GM23338 (cell line): ENCODE measurements at regions not wholly inside any gene's neighbourhood (a gene's known extent, or its start where the extent isn't known, plus 50 kb on each side); places are given as distances from the start of the nearest gene placed in this dataset.

ENCODE experiments used
- CREB1 ChIP-seq: fragments of 250-450 bp; sonication (Bioruptor Pico); IDR thresholded peaks from 2 replicates; pipeline ENCODE4 v1.5.0; 2020; ENCODE audit warnings: low read depth, mild to moderate bottlenecking, moderate library complexity
- EZH2 ChIP-seq: fragments of 200-600 bp; sonication (generic); IDR thresholded peaks from one replicate; pipeline ENCODE4 v1.8.0; 2017; ENCODE audit warnings: antibody characterized with exemption, mild to moderate bottlenecking, low read depth; ENCODE audit not compliant: unreplicated experiment
- EZH2phosphoT487 ChIP-seq: fragments of 200-600 bp; sonication (generic); IDR thresholded peaks from one replicate; pipeline ENCODE4 v1.8.1; 2018; ENCODE audit warnings: antibody characterized with exemption; ENCODE audit not compliant: unreplicated experiment
- JUNB ChIP-seq: IDR thresholded peaks from one replicate; pipeline ENCODE4 v1.6.1; 2016; ENCODE audit warnings: antibody characterized with exemption; ENCODE audit not compliant: unreplicated experiment
- NANOG ChIP-seq: IDR thresholded peaks from 2 replicates; pipeline ENCODE4 v1.6.1; 2016; ENCODE audit warnings: antibody characterized with exemption, borderline replicate concordance
- POLR2AphosphoS5 ChIP-seq: IDR thresholded peaks from 2 replicates; pipeline ENCODE4 v1.6.1; 2016; ENCODE audit warnings: antibody characterized with exemption, low read depth
- STAT1 ChIP-seq: IDR thresholded peaks from one replicate; pipeline ENCODE4 v1.6.1; 2016; ENCODE audit warnings: antibody characterized with exemption; ENCODE audit not compliant: unreplicated experiment
- ZNF114 ChIP-seq: fragments of 250-450 bp; sonication (Bioruptor Pico); IDR thresholded peaks from 2 replicates; pipeline ENCODE4 v1.5.0; 2020; ENCODE audit warnings: mild to moderate bottlenecking, moderate library complexity
- TF ChIP-seq, protein P1 (sequence below), 2 experiments: fragments of 200-600 bp in 1 of 2; sonication (generic) in 1 of 2; conservative IDR thresholded peaks; 2 replicates each; pipeline versions ENCODE4 v1.5.1 to v1.6.1; 2016 to 2017; ENCODE audit warnings: antibody characterized with exemption in 2 of 2, low read depth in 2 of 2, mild to moderate bottlenecking in 2 of 2, moderate library complexity in 1 of 2
- TF ChIP-seq, protein P2 (sequence below): IDR thresholded peaks from one replicate; pipeline ENCODE4 v1.6.1; 2018; ENCODE audit warnings: antibody characterized with exemption; ENCODE audit not compliant: unreplicated experiment
- TF ChIP-seq, protein P3 (sequence below): IDR thresholded peaks from 2 replicates; pipeline ENCODE4 v1.6.1; 2016; ENCODE audit warnings: antibody characterized with exemption

DNA sequence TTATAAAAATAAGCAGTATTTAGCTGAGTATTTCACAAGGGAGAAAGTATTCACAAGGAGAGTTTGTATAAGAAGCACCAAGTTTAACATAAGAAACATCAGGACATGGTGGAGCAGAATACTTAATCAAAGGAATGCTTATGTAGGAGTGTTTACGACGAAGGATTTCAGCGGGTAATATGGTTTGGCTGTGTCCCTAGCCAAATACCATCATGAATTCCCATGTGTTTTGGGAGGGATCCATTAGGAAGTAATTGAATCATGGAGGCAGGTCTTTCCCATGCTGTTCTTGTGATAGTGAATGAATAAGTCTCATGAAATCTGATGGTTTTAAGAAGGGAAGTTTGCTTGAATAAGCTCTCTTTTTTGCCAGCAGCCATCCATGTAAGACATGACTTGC, 1099.1 kb upstream of the ADGRB3 start:
- TF ChIP-seq EZH2 (no peak), EZH2phosphoT487 (no peak), POLR2AphosphoS5 (no peak), NANOG (no peak), STAT1 (no peak), ZNF114 (CRISPR knock-in tag) (no peak), CREB1 (CRISPR knock-in tag) (no peak), JUNB (no peak)
- TF ChIP-seq, protein P1, sequence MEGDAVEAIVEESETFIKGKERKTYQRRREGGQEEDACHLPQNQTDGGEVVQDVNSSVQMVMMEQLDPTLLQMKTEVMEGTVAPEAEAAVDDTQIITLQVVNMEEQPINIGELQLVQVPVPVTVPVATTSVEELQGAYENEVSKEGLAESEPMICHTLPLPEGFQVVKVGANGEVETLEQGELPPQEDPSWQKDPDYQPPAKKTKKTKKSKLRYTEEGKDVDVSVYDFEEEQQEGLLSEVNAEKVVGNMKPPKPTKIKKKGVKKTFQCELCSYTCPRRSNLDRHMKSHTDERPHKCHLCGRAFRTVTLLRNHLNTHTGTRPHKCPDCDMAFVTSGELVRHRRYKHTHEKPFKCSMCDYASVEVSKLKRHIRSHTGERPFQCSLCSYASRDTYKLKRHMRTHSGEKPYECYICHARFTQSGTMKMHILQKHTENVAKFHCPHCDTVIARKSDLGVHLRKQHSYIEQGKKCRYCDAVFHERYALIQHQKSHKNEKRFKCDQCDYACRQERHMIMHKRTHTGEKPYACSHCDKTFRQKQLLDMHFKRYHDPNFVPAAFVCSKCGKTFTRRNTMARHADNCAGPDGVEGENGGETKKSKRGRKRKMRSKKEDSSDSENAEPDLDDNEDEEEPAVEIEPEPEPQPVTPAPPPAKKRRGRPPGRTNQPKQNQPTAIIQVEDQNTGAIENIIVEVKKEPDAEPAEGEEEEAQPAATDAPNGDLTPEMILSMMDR (conservative IDR thresholded peaks at IDR 0.05; ENCODE audit: low read depth in 2 of 2) = no peak
- TF ChIP-seq, protein P2, sequence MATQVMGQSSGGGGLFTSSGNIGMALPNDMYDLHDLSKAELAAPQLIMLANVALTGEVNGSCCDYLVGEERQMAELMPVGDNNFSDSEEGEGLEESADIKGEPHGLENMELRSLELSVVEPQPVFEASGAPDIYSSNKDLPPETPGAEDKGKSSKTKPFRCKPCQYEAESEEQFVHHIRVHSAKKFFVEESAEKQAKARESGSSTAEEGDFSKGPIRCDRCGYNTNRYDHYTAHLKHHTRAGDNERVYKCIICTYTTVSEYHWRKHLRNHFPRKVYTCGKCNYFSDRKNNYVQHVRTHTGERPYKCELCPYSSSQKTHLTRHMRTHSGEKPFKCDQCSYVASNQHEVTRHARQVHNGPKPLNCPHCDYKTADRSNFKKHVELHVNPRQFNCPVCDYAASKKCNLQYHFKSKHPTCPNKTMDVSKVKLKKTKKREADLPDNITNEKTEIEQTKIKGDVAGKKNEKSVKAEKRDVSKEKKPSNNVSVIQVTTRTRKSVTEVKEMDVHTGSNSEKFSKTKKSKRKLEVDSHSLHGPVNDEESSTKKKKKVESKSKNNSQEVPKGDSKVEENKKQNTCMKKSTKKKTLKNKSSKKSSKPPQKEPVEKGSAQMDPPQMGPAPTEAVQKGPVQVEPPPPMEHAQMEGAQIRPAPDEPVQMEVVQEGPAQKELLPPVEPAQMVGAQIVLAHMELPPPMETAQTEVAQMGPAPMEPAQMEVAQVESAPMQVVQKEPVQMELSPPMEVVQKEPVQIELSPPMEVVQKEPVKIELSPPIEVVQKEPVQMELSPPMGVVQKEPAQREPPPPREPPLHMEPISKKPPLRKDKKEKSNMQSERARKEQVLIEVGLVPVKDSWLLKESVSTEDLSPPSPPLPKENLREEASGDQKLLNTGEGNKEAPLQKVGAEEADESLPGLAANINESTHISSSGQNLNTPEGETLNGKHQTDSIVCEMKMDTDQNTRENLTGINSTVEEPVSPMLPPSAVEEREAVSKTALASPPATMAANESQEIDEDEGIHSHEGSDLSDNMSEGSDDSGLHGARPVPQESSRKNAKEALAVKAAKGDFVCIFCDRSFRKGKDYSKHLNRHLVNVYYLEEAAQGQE = no peak
- TF ChIP-seq, protein P3, sequence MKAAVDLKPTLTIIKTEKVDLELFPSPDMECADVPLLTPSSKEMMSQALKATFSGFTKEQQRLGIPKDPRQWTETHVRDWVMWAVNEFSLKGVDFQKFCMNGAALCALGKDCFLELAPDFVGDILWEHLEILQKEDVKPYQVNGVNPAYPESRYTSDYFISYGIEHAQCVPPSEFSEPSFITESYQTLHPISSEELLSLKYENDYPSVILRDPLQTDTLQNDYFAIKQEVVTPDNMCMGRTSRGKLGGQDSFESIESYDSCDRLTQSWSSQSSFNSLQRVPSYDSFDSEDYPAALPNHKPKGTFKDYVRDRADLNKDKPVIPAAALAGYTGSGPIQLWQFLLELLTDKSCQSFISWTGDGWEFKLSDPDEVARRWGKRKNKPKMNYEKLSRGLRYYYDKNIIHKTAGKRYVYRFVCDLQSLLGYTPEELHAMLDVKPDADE = no peak
